Lower leg skin (tissue), 3 donors: ENCODE measurements at regions not wholly inside any gene's neighbourhood (a gene's known extent, or its start where the extent isn't known, plus 50 kb on each side); places are given as distances from the start of the nearest gene placed in this dataset.

Experiments used
- CTCF ChIP-seq, 3 donors: fragments of 450-650 bp; IDR thresholded peaks; one replicate each; pipeline ENCODE4 v1.5.1; 2016; ENCODE audit warnings: antibody characterized with exemption in 3 of 3, mild to moderate bottlenecking in 3 of 3, moderate library complexity in 2 of 3
- POLR2A ChIP-seq, 2 donors: fragments of 450-650 bp; IDR thresholded peaks; one replicate each; pipeline ENCODE4 v1.6.1; 2016 to 2017; ENCODE audit warnings: antibody characterized with exemption in 2 of 2, mild to moderate bottlenecking in 1 of 2, moderate library complexity in 1 of 2

DNA sequence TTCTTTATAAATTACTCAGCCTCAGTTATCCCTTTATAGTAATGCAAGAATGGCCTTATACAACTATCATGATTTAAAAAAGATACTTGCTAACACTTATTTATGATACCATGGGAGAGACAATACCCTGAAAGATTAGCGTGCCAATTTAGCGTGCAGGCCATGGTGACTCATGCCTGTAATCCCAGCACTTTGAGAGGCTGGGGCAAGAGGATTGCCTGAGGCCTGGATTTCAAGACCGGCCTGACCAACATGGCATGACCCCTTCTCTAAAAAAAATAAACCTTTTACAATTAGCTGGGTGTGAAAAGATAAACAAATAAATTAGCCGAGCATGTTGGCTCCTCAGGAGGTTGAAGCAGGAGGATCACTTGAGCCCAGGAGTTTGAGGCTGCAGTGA, 493.4 kb upstream of the FSIP2 start:
- no peak for TF ChIP-seq POLR2A (IDR thresholded peaks at IDR 0.05)
- TF ChIP-seq CTCF (IDR thresholded peaks at IDR 0.05), result no peak
